ENCODE measurements at regions not wholly inside any gene's neighbourhood (a gene's known extent, or its start where the extent isn't known, plus 50 kb on each side); places are given as distances from the start of the nearest gene placed in this dataset.
A peak's percentile ranks its signal among the peaks of the same experiment; 100 is the strongest.

DNA sequence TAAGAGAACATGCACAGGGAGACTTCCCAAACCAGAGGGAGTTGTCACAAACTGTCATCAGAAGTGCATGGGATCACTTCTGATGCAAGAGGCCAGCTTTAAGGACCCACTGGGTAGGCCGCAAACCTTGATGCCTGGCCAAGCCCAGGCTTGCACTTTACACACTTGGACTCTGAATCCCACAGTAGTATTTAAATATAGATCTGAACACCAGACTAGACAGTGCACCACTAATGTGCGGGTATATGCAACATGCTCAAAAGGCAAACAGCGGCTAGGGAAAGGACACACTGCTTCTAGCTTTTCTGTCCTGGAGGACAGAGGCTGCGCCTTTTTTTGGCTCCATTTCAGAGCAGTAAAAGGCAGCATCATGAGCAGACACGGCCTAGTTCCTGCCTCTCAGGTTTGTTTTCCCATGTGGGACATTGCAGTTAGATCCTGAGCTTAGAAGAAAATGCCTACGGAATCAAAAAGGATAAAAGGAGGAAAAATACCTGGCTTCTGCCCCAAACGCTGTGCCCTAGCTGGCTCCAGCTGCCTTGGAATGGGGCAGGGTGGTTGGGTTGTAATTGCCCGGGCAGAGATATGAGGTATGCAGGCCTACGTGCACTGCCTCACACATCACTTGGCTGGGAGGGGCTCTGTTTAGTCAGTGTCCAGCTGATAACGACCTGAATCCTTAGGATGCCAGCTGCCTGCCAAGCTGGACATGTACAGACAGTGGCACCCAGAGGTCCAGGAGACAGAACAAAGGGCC lies 84.5 kb upstream of the EGLN3 start (continued):
- TF ChIP-seq ZNF33B (CRISPR knock-in tag; IDR thresholded peaks at IDR 0.05), result peak; percentile 47; the same call in 1 of the 2 replicates
- no peak for TF ChIP-seq ZNF570 (CRISPR knock-in tag; IDR thresholded peaks at IDR 0.05; ENCODE audit: borderline replicate concordance)
- TF ChIP-seq, protein P1, sequence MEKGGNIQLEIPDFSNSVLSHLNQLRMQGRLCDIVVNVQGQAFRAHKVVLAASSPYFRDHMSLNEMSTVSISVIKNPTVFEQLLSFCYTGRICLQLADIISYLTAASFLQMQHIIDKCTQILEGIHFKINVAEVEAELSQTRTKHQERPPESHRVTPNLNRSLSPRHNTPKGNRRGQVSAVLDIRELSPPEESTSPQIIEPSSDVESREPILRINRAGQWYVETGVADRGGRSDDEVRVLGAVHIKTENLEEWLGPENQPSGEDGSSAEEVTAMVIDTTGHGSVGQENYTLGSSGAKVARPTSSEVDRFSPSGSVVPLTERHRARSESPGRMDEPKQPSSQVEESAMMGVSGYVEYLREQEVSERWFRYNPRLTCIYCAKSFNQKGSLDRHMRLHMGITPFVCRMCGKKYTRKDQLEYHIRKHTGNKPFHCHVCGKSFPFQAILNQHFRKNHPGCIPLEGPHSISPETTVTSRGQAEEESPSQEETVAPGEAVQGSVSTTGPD (CRISPR knock-in tag; IDR thresholded peaks at IDR 0.05), result peak; percentile 40; the same call in 1 of the 2 replicates
- TF ChIP-seq ZNF678 (CRISPR knock-in tag; IDR thresholded peaks at IDR 0.05), result no peak
- TF ChIP-seq, protein P2, sequence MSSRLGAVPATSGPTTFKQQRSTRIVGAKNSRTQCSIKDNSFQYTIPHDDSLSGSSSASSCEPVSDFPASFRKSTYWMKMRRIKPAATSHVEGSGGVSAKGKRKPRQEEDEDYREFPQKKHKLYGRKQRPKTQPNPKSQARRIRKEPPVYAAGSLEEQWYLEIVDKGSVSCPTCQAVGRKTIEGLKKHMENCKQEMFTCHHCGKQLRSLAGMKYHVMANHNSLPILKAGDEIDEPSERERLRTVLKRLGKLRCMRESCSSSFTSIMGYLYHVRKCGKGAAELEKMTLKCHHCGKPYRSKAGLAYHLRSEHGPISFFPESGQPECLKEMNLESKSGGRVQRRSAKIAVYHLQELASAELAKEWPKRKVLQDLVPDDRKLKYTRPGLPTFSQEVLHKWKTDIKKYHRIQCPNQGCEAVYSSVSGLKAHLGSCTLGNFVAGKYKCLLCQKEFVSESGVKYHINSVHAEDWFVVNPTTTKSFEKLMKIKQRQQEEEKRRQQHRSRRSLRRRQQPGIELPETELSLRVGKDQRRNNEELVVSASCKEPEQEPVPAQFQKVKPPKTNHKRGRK (CRISPR knock-in tag; IDR thresholded peaks at IDR 0.05), result peak; percentile 17; the same call in 1 of the 2 replicates
- TF ChIP-seq, protein P3, sequence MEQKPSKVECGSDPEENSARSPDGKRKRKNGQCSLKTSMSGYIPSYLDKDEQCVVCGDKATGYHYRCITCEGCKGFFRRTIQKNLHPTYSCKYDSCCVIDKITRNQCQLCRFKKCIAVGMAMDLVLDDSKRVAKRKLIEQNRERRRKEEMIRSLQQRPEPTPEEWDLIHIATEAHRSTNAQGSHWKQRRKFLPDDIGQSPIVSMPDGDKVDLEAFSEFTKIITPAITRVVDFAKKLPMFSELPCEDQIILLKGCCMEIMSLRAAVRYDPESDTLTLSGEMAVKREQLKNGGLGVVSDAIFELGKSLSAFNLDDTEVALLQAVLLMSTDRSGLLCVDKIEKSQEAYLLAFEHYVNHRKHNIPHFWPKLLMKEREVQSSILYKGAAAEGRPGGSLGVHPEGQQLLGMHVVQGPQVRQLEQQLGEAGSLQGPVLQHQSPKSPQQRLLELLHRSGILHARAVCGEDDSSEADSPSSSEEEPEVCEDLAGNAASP (CRISPR knock-in tag; IDR thresholded peaks at IDR 0.05; ENCODE audit: borderline replicate concordance), result peak; percentile 70
- peak; percentile 9 for TF ChIP-seq U2AF1 (optimal IDR thresholded peaks at IDR 0.05; ENCODE audit: low read depth, low read length)
- no peak; the same call in 1 of the 2 replicates for TF ChIP-seq ZNF703 (CRISPR knock-in tag; IDR thresholded peaks at IDR 0.05; ENCODE audit: borderline replicate concordance)
- TF ChIP-seq RBM39 (IDR thresholded peaks at IDR 0.05; ENCODE audit: low read depth, low read length, poor library complexity, severe bottlenecking), result peak; percentile 61
- TF ChIP-seq TGIF2 (CRISPR knock-in tag; IDR thresholded peaks at IDR 0.05), result no peak; the same call in 1 of the 2 replicates
- TF ChIP-seq, protein P4, sequence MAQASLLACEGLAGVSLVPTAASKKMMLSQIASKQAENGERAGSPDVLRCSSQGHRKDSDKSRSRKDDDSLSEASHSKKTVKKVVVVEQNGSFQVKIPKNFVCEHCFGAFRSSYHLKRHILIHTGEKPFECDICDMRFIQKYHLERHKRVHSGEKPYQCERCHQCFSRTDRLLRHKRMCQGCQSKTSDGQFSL (CRISPR knock-in tag; IDR thresholded peaks at IDR 0.05), result no peak
- peak; percentile 92; the same call in 1 of the 2 replicates for TF ChIP-seq ZNF256 (CRISPR knock-in tag; conservative IDR thresholded peaks at IDR 0.05)
- TF ChIP-seq TCF7 (IDR thresholded peaks at IDR 0.05; ENCODE audit: low read depth), result peak; percentile 72
- TF ChIP-seq, protein P5, sequence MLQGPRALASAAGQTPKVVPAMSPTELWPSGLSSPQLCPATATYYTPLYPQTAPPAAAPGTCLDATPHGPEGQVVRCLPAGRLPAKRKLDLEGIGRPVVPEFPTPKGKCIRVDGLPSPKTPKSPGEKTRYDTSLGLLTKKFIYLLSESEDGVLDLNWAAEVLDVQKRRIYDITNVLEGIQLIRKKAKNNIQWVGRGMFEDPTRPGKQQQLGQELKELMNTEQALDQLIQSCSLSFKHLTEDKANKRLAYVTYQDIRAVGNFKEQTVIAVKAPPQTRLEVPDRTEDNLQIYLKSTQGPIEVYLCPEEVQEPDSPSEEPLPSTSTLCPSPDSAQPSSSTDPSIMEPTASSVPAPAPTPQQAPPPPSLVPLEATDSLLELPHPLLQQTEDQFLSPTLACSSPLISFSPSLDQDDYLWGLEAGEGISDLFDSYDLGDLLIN (CRISPR knock-in tag; IDR thresholded peaks at IDR 0.05; ENCODE audit: borderline replicate concordance), result 0 out of 2 replicates have a peak, but pooled peaks have one; percentile 75
- no peak for TF ChIP-seq TCF12 (IDR thresholded peaks at IDR 0.05)
- TF ChIP-seq TCF12 (CRISPR knock-in tag; IDR thresholded peaks at IDR 0.05), result peak; percentile 65; the same call in 1 of the 2 replicates
- TF ChIP-seq ZNF883 (CRISPR knock-in tag; IDR thresholded peaks at IDR 0.05; ENCODE audit: not compliant biosample characterization), result peak; percentile 47
- TF ChIP-seq, protein P6, sequence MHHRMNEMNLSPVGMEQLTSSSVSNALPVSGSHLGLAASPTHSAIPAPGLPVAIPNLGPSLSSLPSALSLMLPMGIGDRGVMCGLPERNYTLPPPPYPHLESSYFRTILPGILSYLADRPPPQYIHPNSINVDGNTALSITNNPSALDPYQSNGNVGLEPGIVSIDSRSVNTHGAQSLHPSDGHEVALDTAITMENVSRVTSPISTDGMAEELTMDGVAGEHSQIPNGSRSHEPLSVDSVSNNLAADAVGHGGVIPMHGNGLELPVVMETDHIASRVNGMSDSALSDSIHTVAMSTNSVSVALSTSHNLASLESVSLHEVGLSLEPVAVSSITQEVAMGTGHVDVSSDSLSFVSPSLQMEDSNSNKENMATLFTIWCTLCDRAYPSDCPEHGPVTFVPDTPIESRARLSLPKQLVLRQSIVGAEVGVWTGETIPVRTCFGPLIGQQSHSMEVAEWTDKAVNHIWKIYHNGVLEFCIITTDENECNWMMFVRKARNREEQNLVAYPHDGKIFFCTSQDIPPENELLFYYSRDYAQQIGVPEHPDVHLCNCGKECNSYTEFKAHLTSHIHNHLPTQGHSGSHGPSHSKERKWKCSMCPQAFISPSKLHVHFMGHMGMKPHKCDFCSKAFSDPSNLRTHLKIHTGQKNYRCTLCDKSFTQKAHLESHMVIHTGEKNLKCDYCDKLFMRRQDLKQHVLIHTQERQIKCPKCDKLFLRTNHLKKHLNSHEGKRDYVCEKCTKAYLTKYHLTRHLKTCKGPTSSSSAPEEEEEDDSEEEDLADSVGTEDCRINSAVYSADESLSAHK (CRISPR knock-in tag; IDR thresholded peaks at IDR 0.05; ENCODE audit: borderline replicate concordance), result no peak
- TF ChIP-seq ZNF878 (CRISPR knock-in tag; IDR thresholded peaks at IDR 0.05), result no peak
- peak; percentile 10; the same call in 1 of the 2 replicates for TF ChIP-seq HHEX (CRISPR knock-in tag; IDR thresholded peaks at IDR 0.05)
- no peak for TF ChIP-seq FOXM1 (CRISPR knock-in tag; IDR thresholded peaks at IDR 0.05)

All from HepG2 (cell line).